Neural cell (in vitro differentiated cells): ENCODE measurements at regions not wholly inside any gene's neighbourhood (a gene's known extent, or its start where the extent isn't known, plus 50 kb on each side); places are given as distances from the start of the nearest gene placed in this dataset.

Experiments
- H2AFZ ChIP-seq: fragments of 200-600, 300-800 bp; sonication (generic), shearing (Covaris generic); 2 replicates; pipeline ENCODE4 v1.6.0; 2014; ENCODE audit warnings: low read depth, mild to moderate bottlenecking, antibody characterized with exemption, low read length, moderate library complexity
- H3F3A ChIP-seq: fragments of 200-600 bp; shearing (Covaris generic); 2 replicates; pipeline ENCODE4 v1.6.1; 2016; ENCODE audit warnings: mild to moderate bottlenecking, moderate library complexity, mixed read lengths, antibody characterized with exemption, low read length; ENCODE audit not compliant: insufficient read depth, poor library complexity, severe bottlenecking
- H3K27ac ChIP-seq: fragments of 200-600, 300-800 bp; sonication (generic), shearing (Covaris generic); 2 replicates; pipeline ENCODE4 v1.5.1; 2014; ENCODE audit warnings: mild to moderate bottlenecking, low read length, moderate library complexity
- H3K27me3 ChIP-seq: fragments of 300-800, 200-600 bp; sonication (generic), shearing (Covaris generic); 2 replicates; pipeline ENCODE4 v1.6.0; 2014; ENCODE audit warnings: mild to moderate bottlenecking, low read depth, low read length, moderate library complexity; ENCODE audit not compliant: insufficient read depth
- H3K36me3 ChIP-seq: fragments of 300-800, 200-600 bp; sonication (generic), shearing (Covaris generic); 2 replicates; pipeline ENCODE4 v1.5.1; 2014; ENCODE audit warnings: mild to moderate bottlenecking, antibody characterized with exemption, low read length, moderate library complexity; ENCODE audit not compliant: insufficient read depth
- H3K4me2 ChIP-seq: fragments of 300-800, 200-600 bp; sonication (generic), shearing (Covaris generic); 2 replicates; pipeline ENCODE4 v1.6.0; 2014; ENCODE audit warnings: mild to moderate bottlenecking, low read length
- H3K4me3 ChIP-seq: fragments of 300-800, 200-600 bp; sonication (generic), shearing (Covaris generic); 2 replicates; pipeline ENCODE4 v1.5.1; 2014; ENCODE audit warnings: mild to moderate bottlenecking, low read length, moderate library complexity
- H3K79me2 ChIP-seq: fragments of 200-600 bp; shearing (Covaris generic); replicated peaks from 2 replicates; pipeline ENCODE4 v1.6.0; 2014; ENCODE audit warnings: mild to moderate bottlenecking, low read length, moderate library complexity; ENCODE audit not compliant: insufficient read depth
- H3K9ac ChIP-seq: fragments of 300-800, 200-600 bp; sonication (generic), shearing (Covaris generic); 2 replicates; pipeline ENCODE4 v1.6.1; 2016; ENCODE audit warnings: mild to moderate bottlenecking, low read length, mixed read lengths
- H3K9me2 ChIP-seq: fragments of 200-600 bp; shearing (Covaris generic); 2 replicates; pipeline ENCODE4 v1.6.1; 2016; ENCODE audit warnings: mild to moderate bottlenecking, low read length, mixed read lengths; ENCODE audit not compliant: insufficient read depth
- H3K9me3 ChIP-seq: fragments of 200-600, 300-800 bp; sonication (generic), shearing (Covaris generic); 2 replicates; pipeline ENCODE4 v1.6.1; 2016; ENCODE audit warnings: mild to moderate bottlenecking, mixed run types, low read length, moderate library complexity, mixed read lengths
- H4K20me1 ChIP-seq: fragments of 200-600 bp; shearing (Covaris generic); 2 replicates; pipeline ENCODE4 v1.6.1; 2016; ENCODE audit warnings: mild to moderate bottlenecking, mixed run types; ENCODE audit not compliant: insufficient read depth
- CTCF ChIP-seq: fragments of 450-650 bp; IDR thresholded peaks from 2 replicates; pipeline ENCODE4 v1.5.1; 2014; ENCODE audit warnings: antibody characterized with exemption, mild to moderate bottlenecking, moderate library complexity; ENCODE audit not compliant: poor library complexity, severe bottlenecking
- EP300 ChIP-seq: fragments of 450-650 bp; conservative IDR thresholded peaks from 2 replicates; pipeline ENCODE4 v1.6.1; 2014; ENCODE audit warnings: antibody characterized with exemption, mild to moderate bottlenecking, moderate library complexity; ENCODE audit not compliant: poor library complexity, severe bottlenecking
- EZH2 ChIP-seq: fragments of 200-600, 300-800 bp; shearing (Covaris generic), sonication (generic); IDR thresholded peaks from 2 replicates; pipeline ENCODE4 v1.6.1; 2014; ENCODE audit warnings: antibody characterized with exemption, low read length, borderline replicate concordance, mild to moderate bottlenecking; ENCODE audit not compliant: insufficient read depth, poor library complexity, severe bottlenecking
- MXI1 ChIP-seq: fragments of 450-650 bp; conservative IDR thresholded peaks from 2 replicates; pipeline ENCODE4 v1.6.1; 2014; ENCODE audit warnings: antibody characterized with exemption, mild to moderate bottlenecking; ENCODE audit not compliant: poor library complexity, severe bottlenecking
- POLR2AphosphoS5 ChIP-seq: IDR thresholded peaks from 2 replicates; pipeline ENCODE4 v1.6.1; 2012
- SMC3 ChIP-seq: fragments of 450-650 bp; conservative IDR thresholded peaks from 2 replicates; pipeline ENCODE4 v1.6.1; 2014; ENCODE audit warnings: antibody characterized with exemption, mild to moderate bottlenecking, moderate library complexity; ENCODE audit not compliant: poor library complexity
- TAF1 ChIP-seq: IDR thresholded peaks from 2 replicates; pipeline ENCODE4 v1.6.1; 2012; ENCODE audit warnings: low read depth
- TF ChIP-seq, protein P1 (sequence below): IDR thresholded peaks from 2 replicates; pipeline ENCODE4 v1.6.1; 2012; ENCODE audit warnings: borderline replicate concordance

DNA sequence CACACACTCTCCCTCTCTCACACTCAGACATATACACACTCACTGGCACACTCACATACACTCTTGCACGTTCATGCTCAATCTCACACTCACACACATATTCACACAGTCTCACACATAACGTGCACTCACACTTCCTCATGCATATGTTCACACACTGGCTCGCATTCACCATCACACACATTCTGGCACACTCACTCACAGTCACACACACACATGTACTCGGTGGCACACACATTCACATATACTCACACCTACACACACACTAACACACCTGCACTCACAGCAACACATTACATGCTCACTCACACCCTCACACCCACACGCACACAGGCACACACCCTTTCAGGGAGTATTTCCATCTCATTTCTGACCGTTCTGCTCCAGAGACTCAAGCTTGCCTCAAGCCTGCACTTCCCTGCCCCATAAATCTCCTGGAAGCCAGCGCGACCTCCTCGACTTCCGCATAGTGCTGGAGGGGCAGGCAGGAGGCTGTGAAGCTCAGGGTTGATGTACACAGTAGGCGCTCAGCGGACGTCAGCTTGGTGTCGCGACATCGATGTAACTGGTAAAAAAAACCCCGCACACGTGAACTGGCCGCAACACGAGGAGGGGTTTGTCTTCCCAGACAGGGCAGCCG is 66.7 kb upstream of the FOXF1 start:
- Histone ChIP-seq H3F3A (no peaks in the 10 kb centered on the region), H3K79me2 (no peaks in the 10 kb centered on the region), H3K27me3 (no peaks in the 10 kb centered on the region), H3K9me3 (no peaks in the 10 kb centered on the region), H3K36me3 (no peaks in the 10 kb centered on the region), H3K4me3 (no peak overlapping the region), H3K9me2 (no peaks in the 10 kb centered on the region), H2AFZ (no peak overlapping the region), H3K4me2 (no peak overlapping the region), H3K9ac (no peak overlapping the region), H3K27ac (no peak overlapping the region), H4K20me1 (no peaks in the 10 kb centered on the region)
- TF ChIP-seq CTCF = no peak
- TF ChIP-seq, protein P1, sequence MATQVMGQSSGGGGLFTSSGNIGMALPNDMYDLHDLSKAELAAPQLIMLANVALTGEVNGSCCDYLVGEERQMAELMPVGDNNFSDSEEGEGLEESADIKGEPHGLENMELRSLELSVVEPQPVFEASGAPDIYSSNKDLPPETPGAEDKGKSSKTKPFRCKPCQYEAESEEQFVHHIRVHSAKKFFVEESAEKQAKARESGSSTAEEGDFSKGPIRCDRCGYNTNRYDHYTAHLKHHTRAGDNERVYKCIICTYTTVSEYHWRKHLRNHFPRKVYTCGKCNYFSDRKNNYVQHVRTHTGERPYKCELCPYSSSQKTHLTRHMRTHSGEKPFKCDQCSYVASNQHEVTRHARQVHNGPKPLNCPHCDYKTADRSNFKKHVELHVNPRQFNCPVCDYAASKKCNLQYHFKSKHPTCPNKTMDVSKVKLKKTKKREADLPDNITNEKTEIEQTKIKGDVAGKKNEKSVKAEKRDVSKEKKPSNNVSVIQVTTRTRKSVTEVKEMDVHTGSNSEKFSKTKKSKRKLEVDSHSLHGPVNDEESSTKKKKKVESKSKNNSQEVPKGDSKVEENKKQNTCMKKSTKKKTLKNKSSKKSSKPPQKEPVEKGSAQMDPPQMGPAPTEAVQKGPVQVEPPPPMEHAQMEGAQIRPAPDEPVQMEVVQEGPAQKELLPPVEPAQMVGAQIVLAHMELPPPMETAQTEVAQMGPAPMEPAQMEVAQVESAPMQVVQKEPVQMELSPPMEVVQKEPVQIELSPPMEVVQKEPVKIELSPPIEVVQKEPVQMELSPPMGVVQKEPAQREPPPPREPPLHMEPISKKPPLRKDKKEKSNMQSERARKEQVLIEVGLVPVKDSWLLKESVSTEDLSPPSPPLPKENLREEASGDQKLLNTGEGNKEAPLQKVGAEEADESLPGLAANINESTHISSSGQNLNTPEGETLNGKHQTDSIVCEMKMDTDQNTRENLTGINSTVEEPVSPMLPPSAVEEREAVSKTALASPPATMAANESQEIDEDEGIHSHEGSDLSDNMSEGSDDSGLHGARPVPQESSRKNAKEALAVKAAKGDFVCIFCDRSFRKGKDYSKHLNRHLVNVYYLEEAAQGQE = no peak
- TF ChIP-seq EP300 = no peak
- TF ChIP-seq EZH2 = no peak
- no peak for TF ChIP-seq SMC3

- TF ChIP-seq TAF1 (no peak), MXI1 (no peak), POLR2AphosphoS5 (no peak), EP300 (no peak), EZH2 (no peak)
- TF ChIP-seq, protein P1 = no peak
- H3K79me2 ChIP-seq = no peaks in the 10 kb centered on the region
- no peak overlapping the region for H3K9ac ChIP-seq
- no peaks in the 10 kb centered on the region for H4K20me1 ChIP-seq
- no peak overlapping the region for H3K4me3 ChIP-seq
- no peak overlapping the region for H3K4me2 ChIP-seq
- no peak overlapping the region for H3K27ac ChIP-seq
- no peaks in the 10 kb centered on the region for H3K9me3 ChIP-seq
- no peaks in the 10 kb centered on the region for H3K9me2 ChIP-seq
- no peaks in the 10 kb centered on the region for H3F3A ChIP-seq
- H3K27me3 ChIP-seq = no peaks in the 10 kb centered on the region
- H3K36me3 ChIP-seq = no peaks in the 10 kb centered on the region
- H2AFZ ChIP-seq = no peak overlapping the region
Observed at GRCh38 chr16:86444261-86444660, 66.1 kb upstream of the FOXF1 start.
